ENCODE measurements at regions not wholly inside any gene's neighbourhood (a gene's known extent, or its start where the extent isn't known, plus 50 kb on each side); places are given as distances from the start of the nearest gene placed in this dataset.

DNA sequence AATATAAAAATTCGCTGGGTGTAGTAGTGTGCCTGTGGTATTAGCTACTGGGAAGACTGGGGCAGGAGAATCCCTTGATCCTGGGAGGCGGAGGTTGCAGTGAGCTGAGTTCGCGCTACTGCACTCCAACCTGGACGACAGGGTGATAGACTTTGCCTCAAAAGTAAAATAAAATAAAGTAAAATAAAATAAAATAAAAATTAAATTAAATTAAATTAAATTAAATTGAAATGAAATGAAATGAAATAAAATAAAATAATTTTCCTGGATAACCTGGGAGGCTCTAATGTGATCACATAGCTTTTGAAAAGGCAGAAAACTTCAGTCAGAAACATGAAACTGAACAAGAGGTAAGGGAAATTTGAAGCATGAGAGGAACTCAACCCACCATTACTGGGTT lies 818.4 kb upstream of the ATXN7L3B start:
- TF ChIP-seq, protein P1, sequence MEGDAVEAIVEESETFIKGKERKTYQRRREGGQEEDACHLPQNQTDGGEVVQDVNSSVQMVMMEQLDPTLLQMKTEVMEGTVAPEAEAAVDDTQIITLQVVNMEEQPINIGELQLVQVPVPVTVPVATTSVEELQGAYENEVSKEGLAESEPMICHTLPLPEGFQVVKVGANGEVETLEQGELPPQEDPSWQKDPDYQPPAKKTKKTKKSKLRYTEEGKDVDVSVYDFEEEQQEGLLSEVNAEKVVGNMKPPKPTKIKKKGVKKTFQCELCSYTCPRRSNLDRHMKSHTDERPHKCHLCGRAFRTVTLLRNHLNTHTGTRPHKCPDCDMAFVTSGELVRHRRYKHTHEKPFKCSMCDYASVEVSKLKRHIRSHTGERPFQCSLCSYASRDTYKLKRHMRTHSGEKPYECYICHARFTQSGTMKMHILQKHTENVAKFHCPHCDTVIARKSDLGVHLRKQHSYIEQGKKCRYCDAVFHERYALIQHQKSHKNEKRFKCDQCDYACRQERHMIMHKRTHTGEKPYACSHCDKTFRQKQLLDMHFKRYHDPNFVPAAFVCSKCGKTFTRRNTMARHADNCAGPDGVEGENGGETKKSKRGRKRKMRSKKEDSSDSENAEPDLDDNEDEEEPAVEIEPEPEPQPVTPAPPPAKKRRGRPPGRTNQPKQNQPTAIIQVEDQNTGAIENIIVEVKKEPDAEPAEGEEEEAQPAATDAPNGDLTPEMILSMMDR (optimal IDR thresholded peaks at IDR 0.05 in 1 of 3, IDR thresholded peaks at IDR 0.05 in 1 of 3, conservative IDR thresholded peaks at IDR 0.05 in 1 of 3; ENCODE audit: extremely low read depth in 1 of 3, insufficient read depth in 2 of 3, low read length in 3 of 3) = no peak
- no peak for TF ChIP-seq EZH2 (IDR thresholded peaks at IDR 0.05; ENCODE audit: low read length)

All from keratinocyte (primary cell).